HepG2 (cell line): ENCODE measurements at regions not wholly inside any gene's neighbourhood (a gene's known extent, or its start where the extent isn't known, plus 50 kb on each side); places are given as distances from the start of the nearest gene placed in this dataset.

Source experiments
- GABPA ChIP-seq, 2 experiments: IDR thresholded peaks; 2 replicates each; pipeline ENCODE4 v1.6.1; 2011 to 2016; ENCODE audit warnings: low read depth in 2 of 2, low read length in 1 of 2, missing biosample characterization in 1 of 2, missing genetic modification characterization in 1 of 2
- JARID2 ChIP-seq: sonication (generic); formaldehyde crosslinking; IDR thresholded peaks from 2 replicates; pipeline ENCODE4 v1.8.1; 2023; ENCODE audit warnings: missing genetic modification reagents, inconsistent platforms; ENCODE audit not compliant: insufficient replicate concordance
- MXI1 ChIP-seq: IDR thresholded peaks from 3 replicates; pipeline ENCODE4 v1.6.1; 2012; ENCODE audit warnings: low read depth, low read length, inconsistent platforms, borderline replicate concordance
- PITX1 ChIP-seq: sonication (generic); formaldehyde crosslinking; IDR thresholded peaks from 2 replicates; pipeline ENCODE4 v1.5.1; 2020; ENCODE audit warnings: mild to moderate bottlenecking, missing genetic modification reagents
- RNF2 ChIP-seq: fragments of 450-650 bp; conservative IDR thresholded peaks from 2 replicates; pipeline ENCODE4 v1.6.1; 2016; ENCODE audit warnings: low read depth
- ZBTB1 ChIP-seq: sonication (generic); formaldehyde crosslinking; IDR thresholded peaks from 2 replicates; pipeline ENCODE4 v1.4.0; 2020; ENCODE audit warnings: missing genetic modification reagents, borderline replicate concordance
- ZNF207 ChIP-seq: fragments of 450-650 bp; IDR thresholded peaks from 2 replicates; pipeline ENCODE4 v1.6.1; 2016; ENCODE audit warnings: antibody characterized with exemption, borderline replicate concordance
- TF ChIP-seq, protein P1 (sequence below): sonication (generic); formaldehyde crosslinking; IDR thresholded peaks from 2 replicates; pipeline ENCODE4 v1.5.0; 2020; ENCODE audit warnings: mild to moderate bottlenecking, missing genetic modification reagents, moderate library complexity
- TF ChIP-seq, protein P2 (sequence below): sonication (generic); formaldehyde crosslinking; IDR thresholded peaks from 2 replicates; pipeline ENCODE4 v1.4.0; 2020; ENCODE audit warnings: missing genetic modification reagents
- TF ChIP-seq, protein P3 (sequence below): sonication (generic); formaldehyde crosslinking; IDR thresholded peaks from 2 replicates; pipeline ENCODE4 v1.8.0; 2022; ENCODE audit warnings: missing genetic modification reagents, mild to moderate bottlenecking, moderate library complexity, borderline replicate concordance

DNA sequence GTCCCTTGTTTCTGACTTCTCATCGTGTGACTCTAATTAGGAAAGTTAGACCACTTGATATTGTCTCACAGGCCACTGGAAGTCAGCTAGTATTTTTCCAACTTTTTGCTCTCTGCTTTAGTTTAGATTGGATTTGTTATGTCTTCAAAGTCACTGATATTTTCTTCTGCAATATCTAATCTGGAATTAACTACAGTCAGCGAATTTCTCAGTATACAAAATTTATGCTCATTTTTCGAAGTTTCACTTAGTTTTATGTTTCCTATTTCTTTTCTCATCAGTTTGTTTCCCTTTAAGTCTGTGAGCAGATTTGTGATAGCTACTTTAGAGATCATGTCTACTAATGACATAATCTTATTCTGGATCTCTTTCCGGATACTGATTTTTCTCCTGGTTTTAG, 1027.2 kb upstream of the CNTN5 start:
- TF ChIP-seq PITX1 (CRISPR knock-in tag), result no peak
- TF ChIP-seq, protein P1, sequence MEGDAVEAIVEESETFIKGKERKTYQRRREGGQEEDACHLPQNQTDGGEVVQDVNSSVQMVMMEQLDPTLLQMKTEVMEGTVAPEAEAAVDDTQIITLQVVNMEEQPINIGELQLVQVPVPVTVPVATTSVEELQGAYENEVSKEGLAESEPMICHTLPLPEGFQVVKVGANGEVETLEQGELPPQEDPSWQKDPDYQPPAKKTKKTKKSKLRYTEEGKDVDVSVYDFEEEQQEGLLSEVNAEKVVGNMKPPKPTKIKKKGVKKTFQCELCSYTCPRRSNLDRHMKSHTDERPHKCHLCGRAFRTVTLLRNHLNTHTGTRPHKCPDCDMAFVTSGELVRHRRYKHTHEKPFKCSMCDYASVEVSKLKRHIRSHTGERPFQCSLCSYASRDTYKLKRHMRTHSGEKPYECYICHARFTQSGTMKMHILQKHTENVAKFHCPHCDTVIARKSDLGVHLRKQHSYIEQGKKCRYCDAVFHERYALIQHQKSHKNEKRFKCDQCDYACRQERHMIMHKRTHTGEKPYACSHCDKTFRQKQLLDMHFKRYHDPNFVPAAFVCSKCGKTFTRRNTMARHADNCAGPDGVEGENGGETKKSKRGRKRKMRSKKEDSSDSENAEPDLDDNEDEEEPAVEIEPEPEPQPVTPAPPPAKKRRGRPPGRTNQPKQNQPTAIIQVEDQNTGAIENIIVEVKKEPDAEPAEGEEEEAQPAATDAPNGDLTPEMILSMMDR, result no peak
- TF ChIP-seq, protein P2, sequence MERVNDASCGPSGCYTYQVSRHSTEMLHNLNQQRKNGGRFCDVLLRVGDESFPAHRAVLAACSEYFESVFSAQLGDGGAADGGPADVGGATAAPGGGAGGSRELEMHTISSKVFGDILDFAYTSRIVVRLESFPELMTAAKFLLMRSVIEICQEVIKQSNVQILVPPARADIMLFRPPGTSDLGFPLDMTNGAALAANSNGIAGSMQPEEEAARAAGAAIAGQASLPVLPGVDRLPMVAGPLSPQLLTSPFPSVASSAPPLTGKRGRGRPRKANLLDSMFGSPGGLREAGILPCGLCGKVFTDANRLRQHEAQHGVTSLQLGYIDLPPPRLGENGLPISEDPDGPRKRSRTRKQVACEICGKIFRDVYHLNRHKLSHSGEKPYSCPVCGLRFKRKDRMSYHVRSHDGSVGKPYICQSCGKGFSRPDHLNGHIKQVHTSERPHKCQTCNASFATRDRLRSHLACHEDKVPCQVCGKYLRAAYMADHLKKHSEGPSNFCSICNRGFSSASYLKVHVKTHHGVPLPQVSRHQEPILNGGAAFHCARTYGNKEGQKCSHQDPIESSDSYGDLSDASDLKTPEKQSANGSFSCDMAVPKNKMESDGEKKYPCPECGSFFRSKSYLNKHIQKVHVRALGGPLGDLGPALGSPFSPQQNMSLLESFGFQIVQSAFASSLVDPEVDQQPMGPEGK (CRISPR knock-in tag), result no peak
- no peak for TF ChIP-seq MXI1
- no peak for TF ChIP-seq JARID2 (CRISPR knock-in tag)
- TF ChIP-seq ZNF207, result no peak
- no peak for TF ChIP-seq ZBTB1 (CRISPR knock-in tag)
- no peak for TF ChIP-seq GABPA (IDR thresholded peaks at IDR 0.05; ENCODE audit: low read depth, low read length)
- no peak for TF ChIP-seq GABPA (CRISPR knock-in tag; IDR thresholded peaks at IDR 0.05; ENCODE audit: low read depth)
- no peak for TF ChIP-seq RNF2
- TF ChIP-seq, protein P3, sequence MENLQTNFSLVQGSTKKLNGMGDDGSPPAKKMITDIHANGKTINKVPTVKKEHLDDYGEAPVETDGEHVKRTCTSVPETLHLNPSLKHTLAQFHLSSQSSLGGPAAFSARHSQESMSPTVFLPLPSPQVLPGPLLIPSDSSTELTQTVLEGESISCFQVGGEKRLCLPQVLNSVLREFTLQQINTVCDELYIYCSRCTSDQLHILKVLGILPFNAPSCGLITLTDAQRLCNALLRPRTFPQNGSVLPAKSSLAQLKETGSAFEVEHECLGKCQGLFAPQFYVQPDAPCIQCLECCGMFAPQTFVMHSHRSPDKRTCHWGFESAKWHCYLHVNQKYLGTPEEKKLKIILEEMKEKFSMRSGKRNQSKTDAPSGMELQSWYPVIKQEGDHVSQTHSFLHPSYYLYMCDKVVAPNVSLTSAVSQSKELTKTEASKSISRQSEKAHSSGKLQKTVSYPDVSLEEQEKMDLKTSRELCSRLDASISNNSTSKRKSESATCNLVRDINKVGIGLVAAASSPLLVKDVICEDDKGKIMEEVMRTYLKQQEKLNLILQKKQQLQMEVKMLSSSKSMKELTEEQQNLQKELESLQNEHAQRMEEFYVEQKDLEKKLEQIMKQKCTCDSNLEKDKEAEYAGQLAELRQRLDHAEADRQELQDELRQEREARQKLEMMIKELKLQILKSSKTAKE, result no peak
